NCI-H146 treated with DMSO at 0.1 percent for 48 hours (cell line): ENCODE measurements at regions not wholly inside any gene's neighbourhood (a gene's known extent, or its start where the extent isn't known, plus 50 kb on each side); places are given as distances from the start of the nearest gene placed in this dataset.

Source experiments
- DNase-seq: peaks from one replicate; lab custom pipeline; 2025; ENCODE audit not compliant: unreplicated experiment; lab: John Stamatoyannopoulos, UW

DNA sequence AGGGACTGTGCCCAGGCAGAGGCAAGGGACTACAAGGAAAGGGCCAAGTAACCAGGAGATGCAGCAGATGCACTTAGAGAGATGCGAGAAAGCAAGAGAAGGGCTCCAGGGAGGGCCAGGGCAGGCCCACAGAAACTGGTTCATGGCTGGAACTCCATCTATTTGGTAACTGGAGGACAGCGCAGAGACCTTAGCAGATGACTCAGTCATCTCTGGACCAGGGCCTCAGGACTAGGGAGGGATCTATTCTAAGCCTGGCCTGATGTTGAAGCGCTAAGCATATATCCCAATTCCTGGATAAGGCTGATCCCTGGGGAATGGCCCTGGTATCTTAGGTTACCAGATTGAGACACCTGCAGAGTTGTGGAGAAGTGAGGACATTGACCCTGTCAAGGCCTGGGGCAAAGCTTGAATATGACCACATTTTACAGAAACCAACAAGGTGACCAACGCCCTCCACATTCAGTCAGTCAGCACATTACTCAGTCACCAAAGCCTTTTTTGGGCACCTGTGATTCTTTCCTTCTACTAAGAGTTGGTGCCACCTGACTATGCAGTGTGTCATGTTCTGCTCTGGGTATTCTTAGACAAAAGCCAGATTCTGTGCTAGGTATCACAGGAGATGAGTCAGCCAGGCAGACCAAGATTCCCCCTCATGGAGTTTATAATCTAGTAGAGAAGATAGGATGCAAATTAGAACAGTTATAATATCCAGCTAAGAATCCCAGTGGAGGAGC lies 68.4 kb upstream of the SLCO3A1 start:
- no peak for DNase-seq

DNA sequence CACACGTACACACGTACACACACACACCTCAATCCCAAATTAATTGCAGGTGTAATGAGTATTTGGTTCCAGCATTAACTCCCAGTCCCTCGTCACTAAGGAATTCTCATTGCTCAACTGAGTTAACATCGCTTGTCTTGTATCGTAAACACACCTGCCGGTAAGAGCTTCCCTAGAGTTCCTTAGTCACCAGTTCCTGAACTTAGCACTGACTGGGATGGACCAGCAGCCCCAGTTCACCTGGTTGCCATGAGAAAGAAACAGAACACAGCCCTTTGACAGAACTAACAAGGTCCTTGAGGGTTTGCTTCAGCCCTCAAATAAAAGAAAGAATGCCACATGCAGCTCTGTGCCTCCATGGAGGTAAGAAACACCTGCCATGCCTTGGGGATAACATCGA lies 66.3 kb upstream of the SLCO3A1 start:
- peak; percentile 82 for DNase-seq

DNA sequence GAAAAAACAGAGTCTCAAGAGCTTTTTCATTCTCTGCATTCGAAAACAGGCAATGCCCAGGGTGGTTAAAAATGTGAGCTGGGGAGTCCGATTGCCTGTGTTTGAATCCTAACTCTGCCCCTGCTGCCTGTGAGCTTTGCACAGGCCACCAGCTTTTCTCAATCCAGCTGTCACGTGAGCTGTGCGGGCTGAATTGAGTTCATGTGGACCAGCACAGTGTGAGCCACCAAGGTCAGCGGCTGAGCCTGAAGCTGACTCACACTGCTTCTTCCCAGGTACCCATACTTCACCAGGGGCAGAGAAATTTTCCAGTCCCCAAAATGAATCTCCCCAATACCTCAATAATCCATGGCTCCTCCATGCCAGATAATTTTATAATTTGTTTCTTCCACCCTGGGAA lies 64.4 kb upstream of the SLCO3A1 start:
- no peak for DNase-seq

DNA sequence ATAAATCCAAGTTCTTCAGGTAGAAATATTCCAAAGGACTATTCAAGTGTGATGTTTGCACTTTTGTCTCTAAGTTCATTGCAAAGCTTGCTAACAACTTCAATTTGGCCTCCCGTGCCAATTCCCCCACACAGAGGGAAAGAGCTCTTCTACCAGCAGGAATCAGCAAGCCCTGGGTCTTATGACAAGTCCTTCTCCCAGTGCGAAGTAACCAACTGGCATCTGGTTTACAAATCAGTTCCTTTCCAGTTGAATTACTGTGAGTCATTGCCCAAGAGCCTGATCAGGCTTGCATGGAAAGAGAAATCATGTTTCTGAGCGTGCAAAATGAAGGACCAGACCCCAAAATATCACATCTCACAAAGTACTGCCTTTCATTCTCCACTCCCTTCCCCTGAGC lies 62.7 kb upstream of the SLCO3A1 start:
- DNase-seq, result no peak

DNA sequence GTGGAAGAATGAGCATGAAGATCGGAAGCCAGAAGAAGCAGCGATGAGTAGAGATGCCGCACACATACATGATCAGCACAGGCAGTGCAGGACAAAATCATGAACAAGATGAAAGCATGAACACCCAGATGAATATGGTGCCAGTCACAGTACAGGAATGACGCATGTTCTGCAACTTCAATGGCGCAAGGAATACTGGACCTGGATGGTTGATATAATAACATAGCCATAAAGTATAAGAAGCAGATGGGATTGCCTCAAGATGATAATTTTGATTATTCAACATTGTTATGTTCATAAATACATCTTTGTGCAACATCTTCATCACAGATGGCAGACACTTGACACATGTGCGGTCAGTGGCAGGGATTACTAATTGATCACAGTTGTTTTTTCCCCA lies 59.7 kb upstream of the SLCO3A1 start:
- no peak for DNase-seq

DNA sequence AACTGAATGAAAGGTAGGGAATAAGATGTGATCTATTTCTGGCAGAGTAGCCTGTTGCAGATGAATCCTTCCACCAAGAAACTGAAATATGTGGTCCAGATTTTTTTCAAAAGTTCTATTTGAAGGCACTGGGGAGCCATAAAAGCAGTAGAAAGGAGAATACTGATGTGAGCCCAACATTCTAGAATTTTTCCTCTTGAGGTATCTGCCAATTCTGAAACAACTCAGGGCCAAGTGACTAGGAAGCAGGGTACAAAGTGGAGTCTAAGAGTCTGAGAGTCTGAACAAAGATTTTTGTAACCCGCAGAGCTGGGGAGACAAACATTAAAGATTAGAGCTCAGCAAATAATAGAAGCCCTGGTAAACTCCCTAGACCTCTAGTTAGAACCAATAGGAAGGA lies 58.3 kb upstream of the SLCO3A1 start:
- no peak for DNase-seq

DNA sequence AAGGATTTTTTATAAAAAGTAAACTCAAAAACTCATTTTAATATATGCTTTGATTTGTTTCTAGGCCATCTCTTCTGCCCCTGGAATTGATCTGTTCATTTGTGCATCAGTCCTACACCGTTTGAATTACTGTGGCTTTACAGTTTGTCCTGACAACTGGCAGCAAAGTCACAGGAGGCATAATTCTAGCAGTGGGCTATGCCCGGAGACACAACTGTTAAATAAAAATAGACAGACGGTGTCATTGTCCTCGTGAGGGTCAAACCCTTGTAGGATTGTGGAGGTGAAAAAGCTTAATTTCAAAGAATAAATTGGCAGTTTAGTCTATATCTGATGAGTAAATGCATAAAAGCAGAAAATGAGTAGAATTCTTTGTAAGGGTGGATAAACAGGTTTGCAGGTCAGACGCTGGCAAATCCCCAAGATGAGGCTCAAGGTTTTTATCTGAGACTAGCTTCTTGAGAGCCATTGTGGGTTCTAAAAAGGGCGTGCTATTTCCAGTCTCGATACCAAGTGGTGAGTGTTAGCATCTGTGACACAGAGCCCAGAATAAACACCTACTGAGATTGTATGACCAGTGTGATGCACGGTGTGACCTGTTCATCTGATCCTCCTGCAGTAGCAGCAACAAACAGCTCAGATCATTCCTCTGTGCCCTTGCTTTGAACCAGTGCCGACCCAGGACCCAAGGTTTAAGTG lies 51.5 kb upstream of the SLCO3A1 start:
- DNase-seq, result no peak

DNA sequence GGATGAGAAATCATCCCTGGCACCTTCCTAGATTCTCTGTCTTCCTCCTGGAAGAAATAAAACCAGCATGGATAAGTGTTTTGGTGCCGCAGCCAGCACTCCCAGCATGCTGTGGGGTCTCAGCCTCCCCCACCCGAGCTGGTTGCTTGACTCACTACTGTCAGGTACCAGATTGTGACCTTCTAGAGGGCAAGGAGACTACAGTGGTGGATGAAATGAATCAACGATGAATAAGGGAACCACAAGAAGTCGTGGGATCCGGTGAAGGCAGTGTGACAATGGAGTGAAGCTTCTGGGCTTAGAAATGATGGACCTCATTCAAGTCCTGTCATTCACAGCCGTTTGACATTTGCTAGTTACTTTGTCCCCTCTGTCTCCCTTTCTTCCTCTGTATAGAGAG lies 50.2 kb upstream of the SLCO3A1 start:
- no peak for DNase-seq
